ENCODE measurements at regions not wholly inside any gene's neighbourhood (a gene's known extent, or its start where the extent isn't known, plus 50 kb on each side); places are given as distances from the start of the nearest gene placed in this dataset.

DNA sequence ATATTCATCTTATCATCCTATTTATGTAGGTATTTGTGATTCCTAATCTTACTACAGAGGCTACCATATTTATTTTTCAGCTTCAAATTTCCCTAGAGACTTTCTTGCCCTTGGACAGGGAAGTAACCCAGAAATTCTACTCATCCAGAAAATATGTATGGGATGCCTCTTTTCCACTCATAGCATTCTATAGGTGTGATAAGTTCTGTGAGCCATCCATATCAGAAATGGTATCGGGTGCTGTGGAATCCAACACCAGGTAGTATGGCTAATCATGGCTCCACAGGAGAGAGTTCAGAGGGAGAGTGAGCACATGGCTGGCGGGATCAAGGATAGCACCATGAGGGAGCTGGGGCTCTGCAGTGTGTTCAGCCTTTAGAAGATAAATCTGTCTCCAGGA lies 349.3 kb upstream of the ACTBL2 start:
- peak; percentile 61 for DNase-seq

DNA sequence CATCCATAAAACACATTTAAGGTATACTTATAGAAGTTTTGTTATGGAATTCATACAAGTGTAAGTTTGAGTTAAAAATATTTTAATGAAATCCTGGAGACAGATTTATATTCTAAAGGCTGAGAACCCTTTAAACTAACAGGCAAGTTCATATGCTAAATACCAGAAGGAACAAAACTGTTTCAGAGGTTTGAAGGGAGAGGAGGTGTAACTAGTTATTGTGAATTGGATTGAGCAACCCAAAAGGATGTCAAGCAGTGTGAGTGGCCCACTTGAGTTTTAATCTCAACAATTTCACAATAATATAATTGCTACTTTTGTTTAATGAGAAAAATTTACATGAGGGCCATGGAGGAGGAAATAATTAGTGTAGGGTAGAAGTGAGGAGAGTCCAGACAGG lies 348.5 kb upstream of the ACTBL2 start:
- DNase-seq = no peak

DNA sequence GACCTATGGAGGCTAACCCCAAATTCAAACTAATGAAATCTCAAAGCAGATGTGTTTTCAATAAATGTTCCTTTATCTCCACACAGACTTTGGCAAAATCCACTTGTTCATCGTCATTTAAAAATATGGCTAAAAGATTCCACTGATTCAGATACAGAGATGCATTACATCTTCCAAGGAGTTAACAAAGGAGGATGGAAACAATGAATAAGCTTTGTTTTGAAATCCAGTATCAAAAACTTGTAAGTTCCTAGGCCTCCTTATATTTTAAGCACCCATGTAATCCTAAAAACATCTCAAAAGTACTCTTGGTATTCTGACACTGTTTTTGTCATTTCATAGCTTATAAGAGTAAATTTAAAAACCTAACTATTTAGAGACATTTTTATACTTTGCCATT lies 345.6 kb upstream of the ACTBL2 start:
- DNase-seq = peak; percentile 47

DNA sequence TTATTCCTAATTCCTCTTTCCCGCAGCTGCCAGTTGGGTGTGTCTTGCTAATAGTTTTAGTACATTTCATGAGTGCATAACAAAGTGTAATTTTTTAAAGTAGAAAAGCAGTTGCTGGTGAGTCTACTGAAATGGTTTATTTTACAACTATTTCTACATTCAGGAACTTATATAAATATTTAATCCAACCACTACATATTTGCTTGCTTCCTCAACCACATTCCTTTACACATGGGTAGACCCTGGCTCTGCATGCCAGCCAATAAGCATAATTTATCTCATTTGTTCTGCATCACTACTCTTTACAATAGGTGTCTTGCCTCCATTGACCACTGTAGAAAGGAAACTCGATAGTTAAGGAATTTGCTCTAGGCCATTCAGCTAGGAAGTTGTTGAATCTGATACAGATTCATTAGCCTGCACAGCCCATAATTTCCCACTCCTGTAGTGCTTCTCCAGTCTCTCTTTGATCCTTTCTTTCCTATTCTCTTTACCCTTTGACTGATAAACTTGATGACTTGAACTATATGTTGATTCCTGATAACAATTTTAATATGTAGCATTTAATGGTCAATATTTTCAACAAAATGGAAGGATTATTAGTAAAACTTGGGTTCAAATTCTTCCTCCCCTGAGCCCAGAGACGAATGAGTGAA lies 342.5 kb upstream of the ACTBL2 start:
- DNase-seq = peak; percentile 94

DNA sequence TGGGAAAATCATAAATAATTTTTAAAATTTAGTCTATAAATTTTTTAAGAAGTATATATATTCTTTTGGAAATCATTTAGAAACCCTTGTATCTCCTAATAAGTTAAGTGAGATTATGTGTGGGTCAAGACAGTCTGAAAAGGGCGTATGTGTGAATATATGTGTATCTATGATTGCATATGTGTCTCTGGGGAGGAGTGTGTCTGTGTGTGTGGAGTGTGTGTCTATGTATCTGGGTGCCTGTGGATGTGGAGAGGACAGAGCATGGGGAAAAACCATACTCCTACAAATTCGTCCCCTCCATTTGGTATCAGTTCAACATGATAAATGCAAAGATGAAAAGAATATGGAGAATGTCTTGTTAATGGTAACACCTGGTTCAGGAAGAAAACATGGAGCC lies 342.0 kb upstream of the ACTBL2 start:
- DNase-seq = no peak

DNA sequence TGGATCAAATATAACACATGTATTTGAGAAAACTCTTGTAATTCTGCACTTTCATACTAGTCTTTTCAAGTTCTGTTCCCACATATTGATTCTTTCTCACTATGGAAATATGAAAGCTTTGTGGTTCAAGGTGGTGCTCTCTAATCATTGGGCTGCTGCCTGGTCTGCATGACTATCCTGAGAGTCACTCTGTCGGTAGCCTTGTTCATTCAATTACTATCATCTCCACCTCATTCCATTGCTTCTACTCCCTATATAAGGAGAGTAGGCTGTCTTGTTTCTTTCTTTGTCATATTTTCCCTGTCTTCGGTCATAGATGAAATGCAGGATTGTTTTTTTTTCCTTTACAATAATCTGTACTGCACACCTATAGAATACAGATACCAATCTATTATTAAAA lies 341.4 kb upstream of the ACTBL2 start:
- DNase-seq = peak; percentile 91

DNA sequence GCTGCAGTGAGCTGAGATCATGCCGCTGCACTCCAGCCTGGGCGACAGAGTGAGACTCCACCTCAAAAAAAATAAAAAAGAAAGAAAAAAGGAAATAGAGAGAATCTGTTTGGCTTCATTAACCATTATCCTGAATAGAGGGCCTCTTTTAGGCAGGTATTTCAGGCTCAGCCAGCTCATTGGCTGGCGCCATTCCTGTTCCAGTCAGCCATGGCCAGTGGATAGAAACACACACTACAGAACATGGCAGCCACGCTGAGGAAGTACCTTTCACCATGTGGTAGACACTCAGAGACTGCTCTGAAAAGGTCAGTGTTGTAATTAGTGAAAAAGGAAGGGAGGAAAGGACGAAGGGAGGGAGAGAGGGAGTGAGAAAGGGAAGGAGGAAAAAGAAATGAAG lies 340.0 kb upstream of the ACTBL2 start:
- no peak for DNase-seq

DNA sequence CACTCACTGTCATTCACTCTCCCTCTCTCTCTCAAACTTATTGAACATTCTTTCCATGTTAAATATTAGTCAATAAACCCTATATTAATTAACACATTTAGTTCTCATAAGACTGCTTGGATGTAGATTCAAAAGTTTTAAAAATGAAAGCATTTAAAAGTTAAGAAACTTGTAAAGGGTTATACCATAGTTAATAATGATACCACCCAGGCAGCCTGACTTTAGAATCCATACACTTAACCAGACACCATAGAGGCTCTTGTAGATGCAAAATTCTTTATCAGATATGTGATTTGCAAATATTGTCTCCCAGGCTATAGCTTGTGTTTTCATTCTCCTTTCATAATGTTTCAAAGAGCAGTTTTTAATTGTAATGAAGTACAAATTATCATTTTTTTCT lies 335.8 kb upstream of the ACTBL2 start:
- DNase-seq = no peak

DNA sequence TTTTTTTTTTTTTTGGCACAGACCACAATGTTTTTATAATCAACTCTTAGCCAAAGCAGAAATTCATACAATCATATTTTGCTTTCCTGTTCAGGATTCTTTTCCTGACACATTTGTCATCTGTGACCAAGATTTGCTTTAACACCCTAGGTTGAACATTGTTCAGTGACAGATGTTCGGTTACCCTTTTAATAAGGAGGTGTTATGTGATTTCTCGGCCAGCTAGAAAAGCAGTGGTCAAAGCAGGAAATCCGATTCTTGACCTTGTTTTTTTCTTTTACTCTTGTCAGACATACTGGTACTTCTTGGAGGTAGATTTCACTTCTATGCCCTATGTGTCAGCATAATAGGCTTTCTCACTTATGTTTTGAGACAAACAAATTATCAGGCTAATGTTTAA lies 335.3 kb upstream of the ACTBL2 start:
- DNase-seq = peak; percentile 20

DNA sequence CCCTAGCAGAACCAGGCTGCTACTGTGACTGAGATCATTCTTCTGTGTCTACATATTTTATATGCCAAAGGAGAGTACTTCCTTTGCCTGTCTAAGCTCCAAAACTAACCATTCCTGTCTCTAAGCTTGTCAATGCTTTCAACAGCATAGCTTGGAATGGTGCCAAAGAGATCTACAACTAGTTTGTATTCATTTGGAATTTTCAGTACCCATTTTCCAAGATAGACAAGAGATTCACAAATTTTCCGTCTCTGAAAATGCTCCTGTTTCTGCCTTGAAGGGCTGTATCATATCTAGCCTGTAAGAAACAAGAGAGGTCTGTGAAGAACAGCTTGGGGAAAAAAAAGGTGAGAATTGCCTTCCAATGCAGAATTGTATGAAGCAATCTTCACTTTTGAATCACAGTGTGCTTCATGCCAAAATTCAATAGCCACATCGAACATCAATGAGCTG lies 334.4 kb upstream of the ACTBL2 start:
- DNase-seq = peak; percentile 70

DNA sequence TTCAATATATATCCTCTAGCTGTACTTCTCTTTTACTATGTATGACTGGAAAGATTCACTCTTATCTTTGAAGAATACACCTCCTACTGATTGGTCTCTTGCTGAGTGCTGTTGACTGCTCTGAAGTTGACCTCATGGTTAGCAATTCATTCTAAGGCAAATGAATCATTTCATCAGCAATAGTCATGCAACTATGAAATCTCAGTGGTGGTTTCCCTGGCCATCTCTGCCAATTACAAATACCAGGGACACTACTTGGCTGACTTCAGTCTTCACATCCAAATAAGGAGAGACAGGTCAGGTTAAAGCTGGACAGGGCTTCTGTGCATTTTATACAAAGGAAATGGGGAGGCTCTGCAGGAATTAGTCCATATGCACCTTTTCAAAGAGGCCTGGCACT lies 333.5 kb upstream of the ACTBL2 start:
- DNase-seq = peak; percentile 99

DNA sequence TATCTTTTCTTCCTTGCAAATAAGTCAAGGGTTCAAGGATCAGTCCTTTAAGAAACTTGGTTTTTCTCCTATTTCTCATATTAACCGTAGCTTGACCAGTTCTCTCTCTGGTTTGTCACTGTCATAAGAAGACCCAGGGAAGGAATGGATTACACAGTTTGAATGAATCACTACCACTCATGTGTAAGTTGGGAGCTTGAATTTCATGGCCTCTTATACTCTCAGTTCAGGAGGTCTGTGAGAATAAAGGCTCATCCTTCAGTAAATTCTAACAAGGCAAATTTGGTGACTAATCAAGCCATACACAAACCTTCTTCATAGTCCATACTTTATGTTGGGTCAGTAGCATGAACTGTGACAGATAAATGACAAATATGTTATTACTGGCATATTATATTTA lies 323.1 kb upstream of the ACTBL2 start:
- DNase-seq = peak; percentile 71

DNA sequence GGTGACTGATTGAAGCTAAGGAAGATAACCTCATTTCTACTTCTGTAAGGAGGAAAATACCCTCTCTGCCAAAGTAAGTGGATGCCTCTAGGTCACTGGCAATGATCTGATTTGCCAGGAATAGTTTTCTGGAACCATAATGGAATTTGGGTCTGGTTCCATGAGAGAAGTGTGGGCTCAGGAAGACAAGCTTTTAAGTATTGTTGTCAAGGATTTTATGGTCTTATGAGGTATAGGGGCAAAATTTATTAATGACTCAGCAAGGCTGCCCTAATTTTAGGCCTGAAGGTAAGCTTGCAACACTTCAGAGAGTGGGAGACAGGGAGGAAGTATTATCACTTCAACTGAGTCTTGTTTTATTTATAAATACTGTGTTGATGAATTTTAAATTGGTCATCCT lies 322.6 kb upstream of the ACTBL2 start:
- DNase-seq = no peak

DNA sequence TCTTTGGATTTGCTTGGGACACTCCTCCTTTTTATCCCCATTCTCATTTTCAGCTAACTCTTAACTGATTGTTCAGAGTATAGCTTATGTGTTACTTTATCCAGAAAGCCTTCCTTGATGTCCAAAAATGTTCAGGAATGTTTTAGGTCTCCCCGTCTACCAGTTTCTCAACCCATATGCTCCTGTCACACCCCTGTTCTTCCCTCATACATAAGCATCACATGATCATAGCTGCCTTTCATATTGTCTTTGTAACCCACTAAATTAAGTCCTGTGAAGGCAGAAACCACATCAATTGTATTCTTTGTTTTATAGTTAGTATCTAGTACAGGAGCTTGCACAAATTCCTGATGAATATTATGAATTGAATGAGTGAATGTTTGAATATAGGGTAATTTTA lies 321.9 kb upstream of the ACTBL2 start:
- DNase-seq = no peak

DNA sequence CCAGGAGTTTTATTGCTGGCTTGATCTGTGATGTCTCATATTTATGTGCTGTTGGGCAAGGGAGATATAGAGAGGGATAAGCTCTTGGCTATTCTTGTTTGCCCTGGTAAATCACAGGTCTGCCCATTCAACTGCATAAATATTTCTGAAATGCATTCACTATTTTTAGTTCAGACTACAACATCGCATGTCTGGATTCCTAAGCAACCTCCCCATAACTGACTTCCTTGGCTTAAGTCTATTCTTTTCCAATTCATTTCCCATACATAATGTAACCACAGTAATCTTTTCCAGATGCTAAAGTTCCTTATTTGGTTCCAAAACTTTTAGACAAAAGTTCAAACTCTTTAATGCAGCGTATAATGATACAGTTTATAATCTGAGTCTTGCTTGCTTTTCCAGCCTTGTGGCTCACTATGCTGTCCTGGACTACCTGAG lies 321.4 kb upstream of the ACTBL2 start:
- DNase-seq = peak; percentile 94

DNA sequence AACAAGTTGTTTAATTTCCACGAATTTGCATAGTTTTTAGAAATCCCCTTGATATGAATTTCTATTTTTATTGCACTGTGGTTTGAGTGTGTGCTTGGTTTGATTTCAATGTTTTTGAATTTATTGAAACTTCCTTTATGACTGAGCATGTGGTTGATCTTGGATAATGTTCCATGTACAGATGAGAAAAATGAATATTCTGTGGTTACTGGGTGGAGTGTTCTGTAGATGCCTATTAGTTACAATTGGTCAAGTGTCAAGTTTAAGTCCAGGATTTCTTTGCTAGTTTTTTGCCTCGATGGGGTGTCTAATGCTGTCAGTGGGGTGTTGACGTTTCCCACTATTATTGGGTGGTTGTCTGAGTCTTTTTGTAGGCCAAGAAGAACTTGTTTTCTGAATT lies 319.5 kb upstream of the ACTBL2 start:
- no peak for DNase-seq

DNA sequence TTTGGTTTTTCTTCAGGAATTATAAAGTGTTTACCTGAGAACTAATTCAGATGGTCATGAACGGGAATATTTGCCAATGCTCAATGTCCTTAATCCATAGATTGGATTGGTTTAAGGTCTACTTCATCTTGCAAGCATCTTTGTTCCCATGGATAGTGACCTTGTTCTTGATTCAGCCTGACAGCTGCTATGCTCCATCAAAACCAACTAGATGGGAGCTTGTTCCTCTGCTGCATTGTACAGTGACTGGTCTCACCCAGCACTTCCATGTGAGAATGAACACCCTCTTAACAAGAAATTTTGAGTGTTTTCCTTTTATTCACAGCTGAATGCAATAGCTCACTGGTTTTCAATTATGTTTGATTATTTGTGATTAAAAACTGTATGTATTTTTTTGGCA lies 312.6 kb upstream of the ACTBL2 start:
- DNase-seq = no peak

DNA sequence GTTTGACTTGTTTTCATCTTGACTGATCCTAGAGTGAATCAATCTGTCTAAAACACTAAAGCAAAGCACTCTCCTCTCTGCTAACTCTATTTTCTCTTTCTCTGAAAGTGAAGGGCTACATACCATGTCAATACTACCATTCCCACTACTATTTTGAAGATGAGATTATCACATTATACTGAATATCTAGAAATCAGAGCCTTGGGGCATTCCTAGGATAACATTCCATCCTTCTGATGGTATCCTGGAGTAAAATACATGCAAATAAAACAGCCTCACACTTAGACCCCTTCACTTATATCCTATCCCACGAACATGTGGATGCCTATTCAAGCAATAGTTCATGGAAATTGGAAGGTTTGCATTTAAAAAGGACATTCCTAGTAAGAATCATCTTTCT lies 309.3 kb upstream of the ACTBL2 start:
- peak; percentile 38 for DNase-seq

DNA sequence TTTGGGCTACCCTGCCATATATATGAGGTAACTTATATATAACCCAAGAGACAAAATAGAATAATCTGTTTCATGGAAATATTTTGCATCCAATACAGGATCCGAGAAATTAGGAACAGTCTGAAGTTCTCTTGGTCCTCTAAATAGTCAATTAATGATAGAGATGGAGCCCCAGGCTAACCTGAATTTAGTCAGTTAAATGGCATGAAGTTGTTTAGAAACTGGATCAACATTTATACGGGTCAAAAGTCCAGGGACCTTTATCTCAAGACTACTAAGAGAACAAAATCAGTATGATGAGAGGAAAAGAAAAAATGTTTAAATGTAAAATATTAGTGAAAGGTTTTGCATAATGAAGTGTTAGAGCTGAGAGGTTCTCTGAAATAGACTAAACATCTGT lies 303.3 kb upstream of the ACTBL2 start:
- no peak for DNase-seq

DNA sequence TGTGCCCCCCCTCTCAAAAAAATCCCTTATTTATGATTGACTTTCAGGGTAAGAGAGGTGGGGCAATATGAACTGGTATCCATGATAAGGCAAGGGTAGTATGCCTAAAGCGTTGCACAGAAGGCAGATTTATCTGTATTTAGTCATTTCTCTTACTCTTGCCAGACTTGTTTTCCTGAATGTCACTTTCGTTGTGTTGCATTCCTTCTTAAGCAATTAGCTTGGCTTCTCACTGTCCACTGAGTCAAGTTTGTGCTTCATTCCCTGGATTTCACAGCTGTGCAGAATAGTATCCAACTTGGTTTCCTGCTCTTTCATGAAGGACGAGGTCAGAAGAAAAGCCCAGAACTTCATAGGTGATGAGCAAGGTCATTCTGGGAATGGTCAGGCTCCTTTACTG lies 301.5 kb upstream of the ACTBL2 start:
- peak; percentile 11 for DNase-seq

DNA sequence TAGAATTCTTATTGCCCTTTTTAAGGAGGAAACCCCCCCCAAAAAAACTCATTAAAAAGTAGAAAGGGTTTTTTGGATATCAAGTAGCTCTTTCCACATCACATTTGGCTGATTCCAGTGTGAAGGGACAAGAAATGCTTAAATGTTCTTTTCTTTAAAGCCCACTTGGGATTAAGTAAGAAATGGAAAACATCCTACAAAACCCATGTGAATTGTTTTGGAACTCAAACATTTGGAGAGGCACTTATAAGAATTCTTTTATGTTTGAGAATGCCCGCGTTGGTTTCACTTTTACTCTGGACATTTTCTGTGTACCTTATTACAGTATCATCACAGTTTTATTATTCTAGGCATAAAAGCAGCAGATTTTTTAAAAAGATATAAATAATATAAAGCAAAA lies 301.1 kb upstream of the ACTBL2 start:
- DNase-seq = peak; percentile 36

DNA sequence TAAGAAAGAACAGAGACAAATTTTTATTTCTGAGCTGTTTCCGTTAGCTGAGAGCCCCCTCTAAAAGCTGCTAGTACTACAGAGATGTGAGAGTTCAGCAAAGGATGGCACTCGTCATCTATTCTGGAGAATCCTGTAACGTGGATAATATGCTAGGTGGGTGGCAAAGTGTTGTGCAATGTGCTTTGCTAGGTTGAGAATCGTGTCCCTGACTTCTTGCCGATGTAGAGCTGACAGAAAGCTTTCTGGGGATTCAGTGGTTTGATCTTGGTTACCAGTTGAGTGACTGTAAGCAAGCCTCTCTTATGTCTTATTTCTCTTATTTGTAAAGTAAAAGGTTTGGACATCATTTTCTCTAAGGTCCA lies 298.3 kb upstream of the ACTBL2 start:
- no peak for DNase-seq

DNA sequence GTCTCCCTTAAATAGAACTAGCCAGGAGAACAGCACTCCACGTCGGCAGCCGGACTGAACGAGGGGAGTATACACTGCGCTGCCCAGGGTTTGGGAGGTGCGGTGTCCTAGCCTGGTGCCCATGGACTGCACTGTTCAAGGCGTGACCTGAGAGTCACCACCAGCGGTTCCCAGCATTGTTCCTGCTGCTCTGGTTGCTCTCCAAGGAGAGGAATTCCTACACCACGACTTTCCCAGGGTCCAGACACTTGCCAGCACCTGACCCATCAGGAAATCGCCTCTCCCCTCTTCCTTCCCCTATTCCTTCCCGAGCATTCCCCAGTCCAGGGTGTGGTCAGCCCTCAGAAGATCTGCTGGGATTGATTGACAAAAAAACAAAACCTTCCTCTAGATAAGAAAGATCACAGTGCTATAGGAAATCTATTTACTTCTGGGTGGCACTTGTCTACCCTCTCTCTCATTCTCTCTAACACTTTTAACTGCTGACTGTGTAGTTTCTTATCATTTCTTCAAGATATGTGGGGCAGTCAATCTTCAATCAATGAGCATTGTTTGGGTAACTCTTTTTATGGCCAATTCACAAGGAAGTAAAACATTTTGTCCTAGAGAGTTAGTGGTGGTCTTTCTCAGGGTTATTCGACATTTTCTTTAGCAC lies 297.8 kb upstream of the ACTBL2 start:
- DNase-seq = peak; percentile 40

DNA sequence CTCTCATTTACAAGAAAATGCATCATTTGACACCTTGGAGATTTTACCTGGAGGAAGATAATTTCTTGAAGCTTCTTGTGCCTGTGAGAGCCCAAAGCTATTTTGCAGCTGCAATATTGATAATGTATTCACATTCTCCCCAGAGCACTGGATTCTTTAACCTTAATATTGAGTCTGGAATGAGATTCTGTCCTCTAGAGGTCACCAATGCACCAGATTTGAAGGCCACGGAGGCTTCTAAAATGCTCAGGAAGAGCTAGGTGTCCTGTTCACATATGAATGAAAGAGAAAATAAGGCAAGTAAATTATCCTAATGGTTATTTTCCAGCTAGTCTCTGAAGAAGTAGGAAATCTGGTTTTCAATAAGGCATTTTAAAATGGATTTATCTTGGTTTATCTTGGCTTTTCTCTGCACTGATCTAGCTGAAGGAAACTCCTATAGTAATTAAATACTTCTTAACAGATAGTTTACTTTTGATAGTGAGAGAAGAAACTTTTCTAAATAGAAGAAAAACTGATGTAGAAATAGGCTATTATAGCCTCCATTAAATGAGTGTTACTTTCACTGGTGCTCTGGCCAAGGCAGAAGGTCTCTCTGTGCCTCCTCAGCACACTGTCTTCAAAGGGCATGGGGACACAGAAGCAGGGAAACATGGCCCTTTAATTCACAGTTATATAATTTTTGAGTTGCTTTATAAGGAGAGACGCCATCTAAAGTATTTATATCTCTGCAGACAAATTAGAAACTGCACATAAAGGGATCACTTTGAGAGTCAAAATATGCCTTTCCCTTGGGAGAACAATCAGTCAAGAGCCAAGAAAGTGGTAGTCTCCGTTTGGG lies 297.0 kb upstream of the ACTBL2 start:
- DNase-seq = peak; percentile 81
